CD4-positive, CD25-positive, alpha-beta regulatory T cell (primary cell): ENCODE measurements at regions not wholly inside any gene's neighbourhood (a gene's known extent, or its start where the extent isn't known, plus 50 kb on each side); places are given as distances from the start of the nearest gene placed in this dataset.

Experiments used
- ATAC-seq, 2 donors: fragments of 150-1000 bp; cut with Tn5 transposase; one replicate each; pipeline ENCODE4 v1.10.0; 2021; ENCODE audit warnings: low read depth in 2 of 2, moderate number of reproducible peaks in 2 of 2, moderate library complexity in 1 of 2
- DNase-seq, 3 donors: peaks; one replicate each; pipeline versions ENCODE4 v3.0.0 to v3.0.0-alpha.2; 2012 to 2022; ENCODE audit warnings: mixed read lengths in 1 of 3
- H3K27ac ChIP-seq: one replicate; pipeline ENCODE4 v1.7.0; 2013; ENCODE audit warnings: mild to moderate bottlenecking, low read length; ENCODE audit not compliant: insufficient read depth, poor library complexity, severe bottlenecking
- H3K27me3 ChIP-seq: one replicate; pipeline ENCODE4 v1.7.0; 2013; ENCODE audit warnings: low read length; ENCODE audit not compliant: control insufficient read depth, insufficient read depth
- H3K36me3 ChIP-seq: one replicate; pipeline ENCODE4 v1.7.0; 2013; ENCODE audit warnings: mild to moderate bottlenecking, low read length, moderate library complexity; ENCODE audit not compliant: control insufficient read depth, insufficient read depth
- H3K4me1 ChIP-seq: 2 replicates; pipeline ENCODE4 v1.7.0; 2013; ENCODE audit warnings: mild to moderate bottlenecking, low read length; ENCODE audit not compliant: insufficient read depth, control insufficient read depth, poor library complexity, severe bottlenecking
- H3K4me3 ChIP-seq: one replicate; pipeline ENCODE4 v1.7.0; 2013; ENCODE audit warnings: low read depth, mild to moderate bottlenecking, low read length, moderate library complexity
- H3K9me3 ChIP-seq, 2 experiments: 1 replicate in 1 of 2; 2 replicates in 1 of 2; pipeline ENCODE4 v1.7.0; 2013; ENCODE audit warnings: low read length in 2 of 2, mild to moderate bottlenecking in 1 of 2, moderate library complexity in 1 of 2; ENCODE audit not compliant: control insufficient read depth in 2 of 2
- H3K27ac Mint-ChIP-seq, 3 donors: one replicate each; pipeline ENCODE4 v1.8.0; 2020 to 2022; ENCODE audit warnings: mild to moderate bottlenecking in 3 of 3, mixed read lengths in 3 of 3, moderate library complexity in 2 of 3
- H3K27me3 Mint-ChIP-seq: one replicate; pipeline ENCODE4 v1.8.0; 2022; ENCODE audit warnings: mild to moderate bottlenecking, mixed read lengths
- H3K36me3 Mint-ChIP-seq: one replicate; pipeline ENCODE4 v1.8.0; 2020; ENCODE audit warnings: mixed read lengths
- H3K4me1 Mint-ChIP-seq, 4 donors: one replicate each; pipeline ENCODE4 v1.8.0; 2020 to 2022; ENCODE audit warnings: mixed read lengths in 4 of 4, mild to moderate bottlenecking in 1 of 4
- H3K4me3 Mint-ChIP-seq, 4 donors: one replicate each; pipeline ENCODE4 v1.8.0; 2020 to 2022; ENCODE audit warnings: mild to moderate bottlenecking in 4 of 4, mixed read lengths in 4 of 4, moderate library complexity in 3 of 4
- H3K9me3 Mint-ChIP-seq, 7 donors: one replicate each; pipeline ENCODE4 v1.8.0; 2020 to 2022; ENCODE audit warnings: mixed read lengths in 7 of 7, mild to moderate bottlenecking in 3 of 7, moderate library complexity in 2 of 7

DNA sequence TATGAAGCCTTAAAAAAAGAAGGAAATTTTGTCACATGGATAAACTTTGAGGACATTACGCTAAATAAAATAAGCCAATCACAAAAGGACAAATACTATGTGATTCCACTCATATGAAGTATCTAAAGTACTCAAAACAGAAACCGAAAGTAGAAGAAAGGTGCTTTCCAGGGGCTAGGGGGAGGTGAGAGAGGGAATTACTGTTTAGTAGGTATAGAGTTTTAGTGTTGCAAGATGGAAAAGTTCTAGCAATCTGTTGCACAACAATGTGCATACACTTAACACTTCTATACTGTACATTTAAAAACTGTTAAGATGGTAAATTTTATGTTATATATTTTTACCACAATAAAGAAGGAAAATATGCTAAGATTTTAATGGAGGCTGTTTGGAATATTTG lies 83.0 kb downstream of the POLR1D start:
- Mint-ChIP-seq H3K9me3 (peaks cover 2 to 33% (median 12%) of the 10 kb centered on the region in 7 donors), H3K4me3 (no peak overlapping the region), H3K27ac (no peak overlapping the region), H3K4me1 (peaks cover 0 to 4% (median 2%) of the 10 kb centered on the region in 4 donors), H3K36me3 (no peaks in the 10 kb centered on the region), H3K27me3 (peaks cover 38% of the 10 kb centered on the region)
- H3K4me3 ChIP-seq = no peak overlapping the region
- peak in 1 of 3 donors; percentile 31 for DNase-seq
- H3K9me3 ChIP-seq = peaks cover 19 to 29% of the 10 kb centered on the region in 2 experiments
- H3K27me3 ChIP-seq = peaks cover 22% of the 10 kb centered on the region
- H3K27ac ChIP-seq = no peak overlapping the region
- ATAC-seq = no peak
- no peaks in the 10 kb centered on the region for H3K4me1 ChIP-seq
- H3K36me3 ChIP-seq = no peaks in the 10 kb centered on the region

DNA sequence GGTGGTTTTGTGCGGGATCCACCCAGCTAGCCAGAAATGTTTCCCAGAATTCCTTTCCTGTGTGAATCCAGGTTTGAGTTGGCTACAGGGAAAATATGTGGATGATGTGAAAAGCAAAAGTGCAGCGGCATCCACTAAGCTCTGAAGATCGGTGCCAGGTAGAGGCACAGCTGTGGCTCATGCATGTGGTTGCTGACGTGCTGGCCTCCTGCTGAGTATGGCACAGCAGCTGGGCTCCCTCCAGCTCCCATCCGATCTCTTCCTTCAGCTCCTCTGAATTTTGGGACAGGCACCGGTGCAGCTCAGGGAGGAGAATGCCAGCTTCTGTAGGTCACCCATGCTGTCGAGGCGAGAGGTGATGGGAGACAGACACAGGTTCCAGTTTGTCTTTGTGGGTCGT lies 84.0 kb upstream of the GSX1 start:
- ATAC-seq (no peak), DNase-seq (no peak)
- Mint-ChIP-seq H3K36me3 (no peaks in the 10 kb centered on the region), H3K4me1 (peaks cover 0 to 4% (median 2%) of the 10 kb centered on the region in 4 donors), H3K27me3 (peaks cover 50% of the 10 kb centered on the region), H3K9me3 (peaks cover 1 to 23% (median 5%) of the 10 kb centered on the region in 7 donors), H3K27ac (no peak overlapping the region), H3K4me3 (no peak overlapping the region)
- Histone ChIP-seq H3K36me3 (no peaks in the 10 kb centered on the region), H3K4me1 (no peaks in the 10 kb centered on the region), H3K4me3 (no peak overlapping the region), H3K9me3 (peaks cover 12 to 19% of the 10 kb centered on the region in 2 experiments), H3K27me3 (peaks cover 20% of the 10 kb centered on the region), H3K27ac (no peak overlapping the region)

DNA sequence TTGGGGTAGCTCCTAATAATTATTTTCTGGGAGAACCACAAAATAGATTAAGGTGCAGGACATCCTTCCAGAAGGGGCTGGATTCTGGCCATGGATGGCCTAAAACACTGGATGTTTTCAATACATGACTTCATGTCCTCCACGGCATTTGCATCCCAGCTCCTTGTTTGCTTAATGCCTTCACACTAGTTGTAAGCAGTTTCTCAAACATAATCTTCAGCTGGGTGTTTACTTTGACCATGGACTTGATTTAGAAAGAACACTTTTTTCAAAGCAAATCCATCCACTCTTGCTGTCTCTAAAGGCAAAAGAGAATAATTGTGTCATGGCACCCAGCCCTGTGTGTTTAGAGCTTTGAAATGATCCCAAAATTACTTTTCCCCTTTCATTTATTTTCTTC lies 82.5 kb upstream of the GSX1 start:
- no peak for DNase-seq
- H3K27me3 Mint-ChIP-seq = peaks cover 44% of the 10 kb centered on the region
- no peak overlapping the region for H3K4me3 ChIP-seq
- H3K36me3 ChIP-seq = no peaks in the 10 kb centered on the region
- H3K4me1 ChIP-seq = no peaks in the 10 kb centered on the region
- H3K4me3 Mint-ChIP-seq = no peak overlapping the region
- no peaks in the 10 kb centered on the region for H3K36me3 Mint-ChIP-seq
- no peak for ATAC-seq
- peaks cover 0 to 12% (median 3%) of the 10 kb centered on the region in 7 donors for H3K9me3 Mint-ChIP-seq
- H3K27ac Mint-ChIP-seq = no peak overlapping the region
- H3K9me3 ChIP-seq = peaks cover 8 to 9% of the 10 kb centered on the region in 2 experiments
- H3K27ac ChIP-seq = no peak overlapping the region
- H3K4me1 Mint-ChIP-seq = peaks cover 0 to 4% (median under 1%) of the 10 kb centered on the region in 4 donors
- peaks cover 17% of the 10 kb centered on the region for H3K27me3 ChIP-seq

DNA sequence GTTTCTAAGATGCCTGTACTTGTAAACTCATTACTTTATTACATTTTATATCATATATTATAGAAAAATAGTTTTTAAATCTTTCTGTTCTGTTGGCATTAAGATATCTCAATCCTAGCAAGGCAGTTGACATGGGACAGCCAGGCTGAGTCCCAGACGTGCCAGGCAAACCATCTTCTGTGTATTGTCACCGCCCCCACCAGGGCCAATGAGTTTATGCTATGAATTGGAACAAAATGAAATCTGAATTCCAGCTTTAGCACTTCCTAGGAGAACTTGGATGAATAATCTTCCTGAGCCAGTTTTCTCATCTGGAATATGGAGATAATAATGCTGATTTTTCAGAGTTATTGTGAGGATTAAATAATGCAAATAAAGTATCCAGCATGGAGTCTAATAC lies 79.9 kb upstream of the GSX1 start:
- no peak overlapping the region for H3K27ac Mint-ChIP-seq
- Histone ChIP-seq H3K27me3 (peaks cover 13% of the 10 kb centered on the region), H3K4me1 (no peaks in the 10 kb centered on the region), H3K36me3 (no peaks in the 10 kb centered on the region), H3K4me3 (no peak overlapping the region), H3K9me3 (no peaks in the 10 kb centered on the region), H3K27ac (no peak overlapping the region)
- peaks cover 0 to 2% (median 0%) of the 10 kb centered on the region in 7 donors for H3K9me3 Mint-ChIP-seq
- H3K4me3 Mint-ChIP-seq = no peak overlapping the region
- ATAC-seq (no peak), DNase-seq (peak in 2 of 3 donors; percentile 20 to 26)
- no peaks in the 10 kb centered on the region for H3K4me1 Mint-ChIP-seq
- no peaks in the 10 kb centered on the region for H3K36me3 Mint-ChIP-seq
- H3K27me3 Mint-ChIP-seq = peaks cover 27% of the 10 kb centered on the region

DNA sequence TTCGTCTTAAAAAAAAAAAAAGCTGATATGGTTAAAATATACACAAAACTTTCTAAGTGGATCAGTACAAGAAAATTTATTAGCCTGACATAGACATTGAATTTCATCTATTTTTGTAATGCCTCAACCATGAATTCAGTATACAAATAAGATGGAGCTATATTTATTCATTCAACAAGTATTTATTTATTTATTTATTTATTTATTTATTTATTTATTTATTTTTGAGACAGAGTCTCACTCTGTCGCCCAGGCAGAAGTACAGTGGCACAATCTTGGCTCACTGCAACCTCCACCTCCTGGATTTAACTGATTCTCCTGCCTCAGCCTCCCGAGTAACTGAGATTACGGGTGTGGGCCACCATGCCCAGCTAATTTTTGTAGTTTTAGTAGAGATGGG lies 78.5 kb upstream of the GSX1 start:
- Mint-ChIP-seq H3K9me3 (peaks cover 0 to 2% (median 0%) of the 10 kb centered on the region in 7 donors), H3K27me3 (peaks cover 20% of the 10 kb centered on the region), H3K4me1 (no peaks in the 10 kb centered on the region), H3K27ac (no peak overlapping the region), H3K4me3 (no peak overlapping the region), H3K36me3 (no peaks in the 10 kb centered on the region)
- no peak overlapping the region for H3K4me3 ChIP-seq
- H3K4me1 ChIP-seq = no peaks in the 10 kb centered on the region
- DNase-seq = no peak
- ATAC-seq = no peak
- no peak overlapping the region for H3K27ac ChIP-seq
- H3K9me3 ChIP-seq = no peaks in the 10 kb centered on the region
- H3K27me3 ChIP-seq = peaks cover 4% of the 10 kb centered on the region
- no peaks in the 10 kb centered on the region for H3K36me3 ChIP-seq

DNA sequence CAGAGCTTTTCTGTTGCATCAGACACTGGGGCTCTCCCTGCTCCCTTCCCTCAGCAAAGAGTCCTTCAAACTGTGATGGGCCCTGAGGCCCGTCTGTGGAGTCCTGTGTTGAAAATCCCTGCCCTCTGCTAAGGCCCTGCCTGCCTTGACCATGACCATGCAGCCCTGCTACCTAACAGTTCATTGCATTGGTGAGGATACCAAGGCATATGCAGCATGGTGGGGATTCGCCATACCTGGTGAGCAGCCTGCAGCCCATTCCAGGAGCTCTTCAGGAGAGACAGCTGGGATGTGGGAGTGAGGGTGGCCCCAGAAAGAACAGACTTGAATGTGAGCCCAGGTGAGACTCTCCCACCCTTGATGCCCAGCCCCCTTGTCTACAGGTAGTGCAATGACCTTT lies 70.6 kb upstream of the GSX1 start:
- no peak for DNase-seq

DNA sequence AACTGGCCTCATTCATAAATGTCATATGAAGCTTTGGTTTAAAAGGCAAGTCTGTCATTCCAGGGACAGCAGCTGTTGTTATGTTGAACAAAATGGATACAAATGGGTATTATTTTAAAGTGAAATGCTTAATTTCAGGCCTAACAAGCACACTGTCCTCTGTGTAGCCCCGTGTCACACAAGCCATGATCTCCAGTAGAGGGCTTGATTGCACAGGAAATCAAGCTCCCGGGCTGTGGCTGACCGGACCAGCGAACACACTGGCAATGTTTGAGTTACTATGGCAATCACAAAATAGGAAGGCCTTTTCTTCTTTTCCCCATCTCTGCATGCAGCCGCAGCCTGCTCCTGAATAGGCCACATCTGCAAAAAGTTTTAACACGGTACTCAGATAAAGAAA lies 64.0 kb upstream of the GSX1 start:
- no peaks in the 10 kb centered on the region for H3K36me3 ChIP-seq
- Mint-ChIP-seq H3K4me3 (no peak overlapping the region), H3K27me3 (peaks cover 49% of the 10 kb centered on the region), H3K4me1 (no peaks in the 10 kb centered on the region), H3K9me3 (peaks cover 0 to 2% (median 0%) of the 10 kb centered on the region in 7 donors), H3K27ac (no peak overlapping the region), H3K36me3 (no peaks in the 10 kb centered on the region)
- H3K9me3 ChIP-seq = no peaks in the 10 kb centered on the region
- H3K27me3 ChIP-seq = peaks cover 11% of the 10 kb centered on the region
- H3K4me1 ChIP-seq = no peaks in the 10 kb centered on the region
- no peak for ATAC-seq
- DNase-seq = no peak
- H3K27ac ChIP-seq = no peak overlapping the region
- no peak overlapping the region for H3K4me3 ChIP-seq

More for the DNA sequence above, 70.6 kb upstream of the GSX1 start:
- Histone ChIP-seq H3K36me3 (no peaks in the 10 kb centered on the region), H3K4me3 (no peak overlapping the region), H3K27ac (no peak overlapping the region), H3K9me3 (no peaks in the 10 kb centered on the region), H3K27me3 (peaks cover 8% of the 10 kb centered on the region), H3K4me1 (no peaks in the 10 kb centered on the region)
- no peak for ATAC-seq
- no peaks in the 10 kb centered on the region for H3K36me3 Mint-ChIP-seq
- H3K27me3 Mint-ChIP-seq = peaks cover 23% of the 10 kb centered on the region
- H3K9me3 Mint-ChIP-seq = peaks cover 0 to 1% (median 0%) of the 10 kb centered on the region in 7 donors
- no peak overlapping the region for H3K27ac Mint-ChIP-seq
- no peaks in the 10 kb centered on the region for H3K4me1 Mint-ChIP-seq
- no peak overlapping the region for H3K4me3 Mint-ChIP-seq

DNA sequence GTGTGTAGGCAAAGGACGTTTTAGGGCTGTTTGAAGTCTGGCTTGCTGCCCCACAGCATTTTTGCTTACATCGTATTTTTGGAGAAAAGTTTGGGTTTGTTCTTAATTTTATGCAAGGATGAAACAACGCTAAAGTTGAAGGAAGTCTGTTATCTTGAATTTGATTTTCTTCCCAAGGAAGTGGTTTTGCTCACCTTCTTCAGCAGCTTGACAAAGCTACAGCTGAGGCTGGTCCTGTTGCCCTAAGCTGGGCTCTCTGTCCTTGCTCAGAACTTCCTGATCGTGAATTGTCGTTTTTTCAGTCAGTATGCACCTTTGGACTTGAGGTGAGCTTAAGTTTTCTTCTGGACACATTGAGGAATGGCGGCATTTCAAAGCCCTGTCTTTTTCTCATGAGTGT lies 62.1 kb upstream of the GSX1 start:
- Mint-ChIP-seq H3K36me3 (peaks cover 3% of the 10 kb centered on the region), H3K27ac (no peak overlapping the region), H3K4me3 (peak overlapping the region in 1 of 4 donors; percentile 21), H3K9me3 (peaks cover 0 to 6% (median 0%) of the 10 kb centered on the region in 7 donors), H3K27me3 (peaks cover 48% of the 10 kb centered on the region), H3K4me1 (no peaks in the 10 kb centered on the region)
- Histone ChIP-seq H3K9me3 (no peaks in the 10 kb centered on the region), H3K4me3 (no peak overlapping the region), H3K36me3 (no peaks in the 10 kb centered on the region), H3K27ac (no peak overlapping the region), H3K27me3 (peaks cover 4% of the 10 kb centered on the region), H3K4me1 (no peaks in the 10 kb centered on the region)
- no peak for ATAC-seq
- DNase-seq = no peak
